ENCODE measurements at regions not wholly inside any gene's neighbourhood (a gene's known extent, or its start where the extent isn't known, plus 50 kb on each side); places are given as distances from the start of the nearest gene placed in this dataset.

- Histone ChIP-seq H3K9me3 (ENCODE audit: low read depth) (no peaks in the 10 kb centered on the region), H2AFZ (no peak overlapping the region), H3K4me1 (ENCODE audit: insufficient read depth) (no peaks in the 10 kb centered on the region), H3K4me3 (no peak overlapping the region), H3K27ac (no peak overlapping the region), H4K20me1 (ENCODE audit: insufficient read depth, poor library complexity, severe bottlenecking) (no peaks in the 10 kb centered on the region), H3K36me3 (replicated peaks; ENCODE audit: insufficient read depth, low read depth) (no peaks in the 10 kb centered on the region), H3K79me2 (no peaks in the 10 kb centered on the region), H3K4me2 (no peak overlapping the region), H3K9me2 (replicated peaks; ENCODE audit: insufficient read depth) (no peaks in the 10 kb centered on the region), H3K27me3 (no peaks in the 10 kb centered on the region)
- 93% methylated on average over 8 of the region's 8 CpGs for WGBS (ENCODE audit: low lambda C conversion rate, missing lambda C conversion rate)
- no peak for TF ChIP-seq CTCF (IDR thresholded peaks at IDR 0.05; ENCODE audit: poor library complexity)
- no peak for TF ChIP-seq EZH2phosphoT487 (IDR thresholded peaks at IDR 0.05; ENCODE audit: low read depth, severe bottlenecking, unreplicated experiment)
- TF ChIP-seq EZH2 (IDR thresholded peaks at IDR 0.05; ENCODE audit: borderline replicate concordance) = no peak
- no peak for DNase-seq (ENCODE audit: low spot score)
These were observed 209.9 kb downstream of the PHETA1 start for GRCh38 chr12:111158992-111159391.

- no peak overlapping the region for H2AFZ ChIP-seq
- WGBS (ENCODE audit: low lambda C conversion rate, missing lambda C conversion rate) = 87% methylated on average over 2 of the region's 2 CpGs
- no peak for DNase-seq (ENCODE audit: low spot score)
- no peak overlapping the region for H3K27ac ChIP-seq
- no peaks in the 10 kb centered on the region for H3K9me3 ChIP-seq (ENCODE audit: low read depth)
- H3K27me3 ChIP-seq = no peaks in the 10 kb centered on the region
- H3K4me2 ChIP-seq = no peak overlapping the region
- H3K9me2 ChIP-seq (replicated peaks; ENCODE audit: insufficient read depth) = no peaks in the 10 kb centered on the region
- H4K20me1 ChIP-seq (ENCODE audit: insufficient read depth, poor library complexity, severe bottlenecking) = no peaks in the 10 kb centered on the region
- no peaks in the 10 kb centered on the region for H3K4me1 ChIP-seq (ENCODE audit: insufficient read depth)
- TF ChIP-seq CTCF (IDR thresholded peaks at IDR 0.05; ENCODE audit: poor library complexity) (no peak), EZH2 (IDR thresholded peaks at IDR 0.05; ENCODE audit: borderline replicate concordance) (no peak), EZH2phosphoT487 (IDR thresholded peaks at IDR 0.05; ENCODE audit: low read depth, severe bottlenecking, unreplicated experiment) (no peak)
- no peaks in the 10 kb centered on the region for H3K36me3 ChIP-seq (replicated peaks; ENCODE audit: insufficient read depth, low read depth)
- no peak overlapping the region for H3K4me3 ChIP-seq
- H3K79me2 ChIP-seq = no peaks in the 10 kb centered on the region
These were observed 211.4 kb downstream of the PHETA1 start for GRCh38 chr12:111157486-111157885.

- Histone ChIP-seq H3K9me3 (ENCODE audit: low read depth) (no peaks in the 10 kb centered on the region), H3K27me3 (no peaks in the 10 kb centered on the region), H3K4me3 (no peak overlapping the region), H3K36me3 (replicated peaks; ENCODE audit: insufficient read depth, low read depth) (no peaks in the 10 kb centered on the region), H3K4me1 (ENCODE audit: insufficient read depth) (no peaks in the 10 kb centered on the region), H3K4me2 (no peak overlapping the region), H3K9me2 (replicated peaks; ENCODE audit: insufficient read depth) (no peaks in the 10 kb centered on the region), H2AFZ (no peak overlapping the region), H3K27ac (no peak overlapping the region), H4K20me1 (ENCODE audit: insufficient read depth, poor library complexity, severe bottlenecking) (no peaks in the 10 kb centered on the region), H3K79me2 (no peaks in the 10 kb centered on the region)
- DNase-seq (ENCODE audit: low spot score) = no peak
- TF ChIP-seq CTCF (IDR thresholded peaks at IDR 0.05; ENCODE audit: poor library complexity) (no peak), EZH2 (IDR thresholded peaks at IDR 0.05; ENCODE audit: borderline replicate concordance) (no peak), EZH2phosphoT487 (IDR thresholded peaks at IDR 0.05; ENCODE audit: low read depth, severe bottlenecking, unreplicated experiment) (no peak)
- WGBS (ENCODE audit: low lambda C conversion rate, missing lambda C conversion rate) = 88% methylated on average over 3 of the region's 3 CpGs
These were observed 212.6 kb downstream of the PHETA1 start for GRCh38 chr12:111156304-111156703.

GRCh38 chr12:111155521-111155920 lies 213.4 kb downstream of the PHETA1 start:
- WGBS (ENCODE audit: low lambda C conversion rate, missing lambda C conversion rate) = 92% methylated on average over 8 of the region's 8 CpGs
- no peaks in the 10 kb centered on the region for H3K27me3 ChIP-seq

More at GRCh38 chr12:111155521-111155920, 213.4 kb downstream of the PHETA1 start:
- H3K27ac ChIP-seq = no peak overlapping the region
- peaks cover 2% of the 10 kb centered on the region for H3K4me1 ChIP-seq (ENCODE audit: insufficient read depth)
- TF ChIP-seq EZH2 (IDR thresholded peaks at IDR 0.05; ENCODE audit: borderline replicate concordance) (no peak), EZH2phosphoT487 (IDR thresholded peaks at IDR 0.05; ENCODE audit: low read depth, severe bottlenecking, unreplicated experiment) (no peak), CTCF (IDR thresholded peaks at IDR 0.05; ENCODE audit: poor library complexity) (no peak)
- no peaks in the 10 kb centered on the region for H3K36me3 ChIP-seq (replicated peaks; ENCODE audit: insufficient read depth, low read depth)
- H3K4me2 ChIP-seq = no peak overlapping the region
- H4K20me1 ChIP-seq (ENCODE audit: insufficient read depth, poor library complexity, severe bottlenecking) = no peaks in the 10 kb centered on the region
- no peaks in the 10 kb centered on the region for H3K9me2 ChIP-seq (replicated peaks; ENCODE audit: insufficient read depth)
- no peak for DNase-seq (ENCODE audit: low spot score)
- H3K9me3 ChIP-seq (ENCODE audit: low read depth) = no peaks in the 10 kb centered on the region
- H3K79me2 ChIP-seq = no peaks in the 10 kb centered on the region
- H3K4me3 ChIP-seq = no peak overlapping the region
- no peak overlapping the region for H2AFZ ChIP-seq

Measured in hepatocyte (in vitro differentiated cells).